GM12892 (cell line): ENCODE measurements at regions not wholly inside any gene's neighbourhood (a gene's known extent, or its start where the extent isn't known, plus 50 kb on each side); places are given as distances from the start of the nearest gene placed in this dataset.

ENCODE experiments used
- POLR2A ChIP-seq: IDR thresholded peaks from 2 replicates; pipeline ENCODE4 v1.6.1; 2011; ENCODE audit warnings: low read depth, low read length, control low read depth
- POLR2AphosphoS5 ChIP-seq: IDR thresholded peaks from 2 replicates; pipeline ENCODE4 v1.6.1; 2011; ENCODE audit warnings: low read depth, low read length, control low read depth
- TAF1 ChIP-seq: IDR thresholded peaks from 2 replicates; pipeline ENCODE4 v1.6.1; 2011; ENCODE audit warnings: low read depth, mild to moderate bottlenecking, control low read depth, low read length, borderline replicate concordance

- TF ChIP-seq POLR2AphosphoS5 (no peak), TAF1 (no peak), POLR2A (no peak)
Observed at GRCh38 chr4:185867770-185868169, 55.8 kb upstream of the SORBS2 start.
